ENCODE measurements at regions not wholly inside any gene's neighbourhood (a gene's known extent, or its start where the extent isn't known, plus 50 kb on each side); places are given as distances from the start of the nearest gene placed in this dataset.
"Not testable (repeated sequence)": the region's sequence is repeated elsewhere in the genome, so short reads cannot be mapped to it uniquely, and the experiment has no call there.

GRCh38 chr11:46223252-46223513 is 54.3 kb upstream of the CREB3L1 start:
- DNase-seq, result no peak

- no peak for DNase-seq
These were observed 54.8 kb upstream of the CREB3L1 start for GRCh38 chr11:46222490-46223251.

- no peak for DNase-seq
These were observed 57.1 kb upstream of the CREB3L1 start for GRCh38 chr11:46220313-46220712.

GRCh38 chr11:46216765-46217089 is 60.7 kb upstream of the CREB3L1 start:
- DNase-seq, result no peak

GRCh38 chr11:46216019-46216764 is 61.3 kb upstream of the CREB3L1 start:
- DNase-seq, result peak; percentile 85

- no peak for DNase-seq
These were observed 62.1 kb upstream of the CREB3L1 start for GRCh38 chr11:46215208-46215931.

GRCh38 chr11:46212720-46213119 is 64.7 kb upstream of the CREB3L1 start:
- peak; percentile 15 for DNase-seq

GRCh38 chr11:46210856-46211255 is 66.6 kb upstream of the CREB3L1 start:
- no peak for DNase-seq

- DNase-seq, result peak; percentile 97
These were observed 67.3 kb upstream of the CREB3L1 start for GRCh38 chr11:46210133-46210636.

- DNase-seq, result not testable (repeated sequence)
These were observed 67.8 kb upstream of the CREB3L1 start for GRCh38 chr11:46209624-46210023.

- DNase-seq, result no peak
These were observed 68.7 kb upstream of the CREB3L1 start for GRCh38 chr11:46208803-46209202.

- DNase-seq, result no peak
These were observed 70.2 kb upstream of the CREB3L1 start for GRCh38 chr11:46207270-46207669.

GRCh38 chr11:46204415-46204814 is 73.0 kb upstream of the CREB3L1 start:
- DNase-seq, result not testable (repeated sequence)

- DNase-seq, result no peak
These were observed 73.7 kb upstream of the CREB3L1 start for GRCh38 chr11:46203746-46204145.

- no peak for DNase-seq
These were observed 74.6 kb upstream of the CREB3L1 start for GRCh38 chr11:46202696-46203391.

GRCh38 chr11:46202149-46202548 is 75.3 kb upstream of the CREB3L1 start:
- no peak for DNase-seq

GRCh38 chr11:46200537-46201281 is 76.8 kb upstream of the CREB3L1 start:
- no peak for DNase-seq

- DNase-seq, result no peak
These were observed 77.3 kb upstream of the PHF21A start for GRCh38 chr11:46198245-46199240.

GRCh38 chr11:46197421-46197820 is 76.2 kb upstream of the PHF21A start:
- DNase-seq, result no peak

GRCh38 chr11:46188017-46188416 is 66.8 kb upstream of the PHF21A start:
- DNase-seq, result no peak

- no peak for DNase-seq
These were observed 62.6 kb upstream of the PHF21A start for GRCh38 chr11:46183819-46184218.

All from inflammatory macrophage treated with lipopolysaccharide for 4 hours (primary cell).